GM12873 (cell line): ENCODE measurements at regions not wholly inside any gene's neighbourhood (a gene's known extent, or its start where the extent isn't known, plus 50 kb on each side); places are given as distances from the start of the nearest gene placed in this dataset.

ENCODE experiments used
- TF ChIP-seq, protein P1 (sequence below): IDR thresholded peaks from 2 replicates; pipeline ENCODE4 v1.5.1; 2012; ENCODE audit warnings: low read depth, mild to moderate bottlenecking, moderate library complexity, low read length, control low read depth; ENCODE audit not compliant: insufficient read depth; ENCODE audit errors: missing control alignments

DNA sequence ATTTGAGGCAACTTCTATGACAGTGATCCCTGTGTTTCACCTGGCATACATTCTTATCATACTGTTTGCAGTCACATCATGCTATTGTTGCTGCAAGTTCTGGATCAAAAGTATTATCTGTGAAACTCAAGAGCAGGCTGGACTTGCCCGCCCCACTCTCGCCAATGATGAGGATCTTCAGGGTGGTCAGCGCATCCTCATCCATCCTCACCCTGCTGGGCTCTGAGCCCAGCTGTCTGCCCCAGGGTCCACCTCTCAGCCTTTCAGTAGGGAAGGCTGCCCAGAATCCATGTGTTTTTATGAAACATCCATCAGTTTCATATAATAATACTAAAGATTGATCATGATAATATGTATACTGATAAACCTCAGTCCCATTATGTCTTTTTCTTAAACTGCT, 55.4 kb upstream of the KIF5B start:
- TF ChIP-seq, protein P1, sequence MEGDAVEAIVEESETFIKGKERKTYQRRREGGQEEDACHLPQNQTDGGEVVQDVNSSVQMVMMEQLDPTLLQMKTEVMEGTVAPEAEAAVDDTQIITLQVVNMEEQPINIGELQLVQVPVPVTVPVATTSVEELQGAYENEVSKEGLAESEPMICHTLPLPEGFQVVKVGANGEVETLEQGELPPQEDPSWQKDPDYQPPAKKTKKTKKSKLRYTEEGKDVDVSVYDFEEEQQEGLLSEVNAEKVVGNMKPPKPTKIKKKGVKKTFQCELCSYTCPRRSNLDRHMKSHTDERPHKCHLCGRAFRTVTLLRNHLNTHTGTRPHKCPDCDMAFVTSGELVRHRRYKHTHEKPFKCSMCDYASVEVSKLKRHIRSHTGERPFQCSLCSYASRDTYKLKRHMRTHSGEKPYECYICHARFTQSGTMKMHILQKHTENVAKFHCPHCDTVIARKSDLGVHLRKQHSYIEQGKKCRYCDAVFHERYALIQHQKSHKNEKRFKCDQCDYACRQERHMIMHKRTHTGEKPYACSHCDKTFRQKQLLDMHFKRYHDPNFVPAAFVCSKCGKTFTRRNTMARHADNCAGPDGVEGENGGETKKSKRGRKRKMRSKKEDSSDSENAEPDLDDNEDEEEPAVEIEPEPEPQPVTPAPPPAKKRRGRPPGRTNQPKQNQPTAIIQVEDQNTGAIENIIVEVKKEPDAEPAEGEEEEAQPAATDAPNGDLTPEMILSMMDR, result no peak

DNA sequence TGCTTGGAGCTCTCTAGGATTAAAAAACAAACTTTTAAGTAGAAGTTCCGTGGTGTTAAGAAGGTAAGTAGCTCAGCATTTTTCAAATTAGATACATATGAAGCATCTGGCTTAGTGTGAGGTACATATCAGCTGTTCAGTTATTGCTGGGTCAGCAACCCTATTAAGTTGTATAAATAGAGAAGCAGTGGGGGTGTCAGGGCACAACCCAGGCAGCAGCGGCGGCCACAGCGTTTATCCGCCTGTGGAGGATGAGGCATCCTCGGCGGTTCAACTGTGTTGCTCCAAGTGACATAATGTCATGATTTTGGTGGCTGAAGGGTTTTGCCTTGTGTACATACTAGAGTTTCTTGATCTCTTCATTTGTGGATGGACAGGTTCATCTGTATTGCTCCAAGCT, 54.6 kb upstream of the KIF5B start:
- TF ChIP-seq, protein P1, result no peak

DNA sequence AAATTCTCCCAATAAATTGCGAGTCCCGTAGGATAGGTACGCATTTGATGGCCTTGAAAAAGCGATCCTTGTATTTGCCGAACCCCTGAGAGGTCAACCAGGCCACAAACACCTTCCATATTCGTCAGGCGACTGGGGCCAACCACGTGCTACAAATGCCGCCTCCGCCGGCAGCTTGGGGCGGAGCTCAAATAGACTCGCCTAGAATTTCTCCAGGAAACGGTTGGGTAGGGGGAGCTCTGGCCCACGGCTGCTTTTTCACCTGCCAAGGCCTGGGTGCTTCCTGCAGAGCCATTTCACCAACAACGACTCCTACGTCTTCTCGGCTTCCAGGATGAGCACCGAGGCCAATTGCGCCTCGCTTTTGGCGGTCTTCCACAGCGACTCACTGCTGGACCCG, 53.4 kb upstream of the KIF5B start:
- TF ChIP-seq, protein P1, result no peak
